Smooth muscle cell (in vitro differentiated cells): ENCODE measurements at regions not wholly inside any gene's neighbourhood (a gene's known extent, or its start where the extent isn't known, plus 50 kb on each side); places are given as distances from the start of the nearest gene placed in this dataset.

Source experiments
- DNase-seq: peaks from one replicate; lab custom pipeline; 2025; ENCODE audit not compliant: unreplicated experiment; lab: John Stamatoyannopoulos, UW
- H2AFZ ChIP-seq: fragments of 200-600 bp; sonication (generic); 2 replicates; pipeline ENCODE4 v1.6.0; 2016; ENCODE audit warnings: antibody characterized with exemption, low read depth, mild to moderate bottlenecking
- H3F3A ChIP-seq: fragments of 200-600 bp; sonication (generic); 2 replicates; pipeline ENCODE4 v1.6.0; 2017; ENCODE audit warnings: antibody characterized with exemption, low read depth
- H3K27ac ChIP-seq: fragments of 200-600 bp; sonication (generic); 2 replicates; pipeline ENCODE4 v1.5.1; 2016; ENCODE audit warnings: low read depth, mild to moderate bottlenecking
- H3K27me3 ChIP-seq: fragments of 200-600 bp; sonication (generic); 2 replicates; pipeline ENCODE4 v1.6.1; 2016; ENCODE audit warnings: low read depth, mild to moderate bottlenecking
- H3K36me3 ChIP-seq: fragments of 200-600 bp; sonication (generic); 2 replicates; pipeline ENCODE4 v1.5.1; 2016; ENCODE audit warnings: low read depth
- H3K4me1 ChIP-seq: fragments of 200-600 bp; sonication (generic); 2 replicates; pipeline ENCODE4 v1.5.1; 2016; ENCODE audit warnings: low read depth
- H3K4me2 ChIP-seq: fragments of 200-600 bp; sonication (generic); 2 replicates; pipeline ENCODE4 v1.6.0; 2016; ENCODE audit warnings: mild to moderate bottlenecking
- H3K4me3 ChIP-seq: fragments of 200-600 bp; sonication (generic); 2 replicates; pipeline ENCODE4 v1.5.1; 2016; ENCODE audit warnings: mild to moderate bottlenecking
- H3K79me2 ChIP-seq: fragments of 200-600 bp; sonication (generic); 2 replicates; pipeline ENCODE4 v1.6.0; 2016; ENCODE audit warnings: low read depth, mild to moderate bottlenecking
- H3K9ac ChIP-seq: fragments of 200-600 bp; sonication (generic); 2 replicates; pipeline ENCODE4 v1.6.0; 2016; ENCODE audit warnings: low read depth
- H3K9me3 ChIP-seq: fragments of 200-600 bp; sonication (generic); replicated peaks from 2 replicates; pipeline ENCODE4 v1.5.1; 2016; ENCODE audit warnings: low read depth
- H4K20me1 ChIP-seq: fragments of 200-600 bp; sonication (generic); 2 replicates; pipeline ENCODE4 v1.6.0; 2016; ENCODE audit warnings: low read depth
- whole genome bisulfite sequencing: methylation state at CpG from one replicate; pipeline ENCODE4 v1.1.7; 2016; ENCODE audit warnings: low lambda C conversion rate; 5-methylcytosine and 5-hydroxymethylcytosine counted together
- TF ChIP-seq, protein P1 (sequence below): fragments of 200-600 bp; sonication (generic); IDR thresholded peaks from 2 replicates; pipeline ENCODE4 v1.5.1; 2017; ENCODE audit warnings: borderline replicate concordance, mild to moderate bottlenecking, antibody characterized with exemption; ENCODE audit not compliant: insufficient read depth, poor library complexity, severe bottlenecking

- Histone ChIP-seq H3K4me3 (no peak overlapping the region), H3K9me3 (no peaks in the 10 kb centered on the region), H3K36me3 (no peaks in the 10 kb centered on the region), H4K20me1 (no peaks in the 10 kb centered on the region), H2AFZ (no peak overlapping the region), H3K27ac (no peak overlapping the region), H3K4me1 (no peaks in the 10 kb centered on the region), H3K79me2 (no peaks in the 10 kb centered on the region), H3K9ac (no peak overlapping the region), H3K27me3 (no peaks in the 10 kb centered on the region), H3K4me2 (no peak overlapping the region), H3F3A (no peaks in the 10 kb centered on the region)
- no peak for DNase-seq
- TF ChIP-seq, protein P1, sequence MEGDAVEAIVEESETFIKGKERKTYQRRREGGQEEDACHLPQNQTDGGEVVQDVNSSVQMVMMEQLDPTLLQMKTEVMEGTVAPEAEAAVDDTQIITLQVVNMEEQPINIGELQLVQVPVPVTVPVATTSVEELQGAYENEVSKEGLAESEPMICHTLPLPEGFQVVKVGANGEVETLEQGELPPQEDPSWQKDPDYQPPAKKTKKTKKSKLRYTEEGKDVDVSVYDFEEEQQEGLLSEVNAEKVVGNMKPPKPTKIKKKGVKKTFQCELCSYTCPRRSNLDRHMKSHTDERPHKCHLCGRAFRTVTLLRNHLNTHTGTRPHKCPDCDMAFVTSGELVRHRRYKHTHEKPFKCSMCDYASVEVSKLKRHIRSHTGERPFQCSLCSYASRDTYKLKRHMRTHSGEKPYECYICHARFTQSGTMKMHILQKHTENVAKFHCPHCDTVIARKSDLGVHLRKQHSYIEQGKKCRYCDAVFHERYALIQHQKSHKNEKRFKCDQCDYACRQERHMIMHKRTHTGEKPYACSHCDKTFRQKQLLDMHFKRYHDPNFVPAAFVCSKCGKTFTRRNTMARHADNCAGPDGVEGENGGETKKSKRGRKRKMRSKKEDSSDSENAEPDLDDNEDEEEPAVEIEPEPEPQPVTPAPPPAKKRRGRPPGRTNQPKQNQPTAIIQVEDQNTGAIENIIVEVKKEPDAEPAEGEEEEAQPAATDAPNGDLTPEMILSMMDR = no peak
- WGBS = 71% methylated on average over 2 of the region's 2 CpGs
Measured at GRCh38 chr1:71345491-71345890, 264.7 kb upstream of the ZRANB2 start.

DNA sequence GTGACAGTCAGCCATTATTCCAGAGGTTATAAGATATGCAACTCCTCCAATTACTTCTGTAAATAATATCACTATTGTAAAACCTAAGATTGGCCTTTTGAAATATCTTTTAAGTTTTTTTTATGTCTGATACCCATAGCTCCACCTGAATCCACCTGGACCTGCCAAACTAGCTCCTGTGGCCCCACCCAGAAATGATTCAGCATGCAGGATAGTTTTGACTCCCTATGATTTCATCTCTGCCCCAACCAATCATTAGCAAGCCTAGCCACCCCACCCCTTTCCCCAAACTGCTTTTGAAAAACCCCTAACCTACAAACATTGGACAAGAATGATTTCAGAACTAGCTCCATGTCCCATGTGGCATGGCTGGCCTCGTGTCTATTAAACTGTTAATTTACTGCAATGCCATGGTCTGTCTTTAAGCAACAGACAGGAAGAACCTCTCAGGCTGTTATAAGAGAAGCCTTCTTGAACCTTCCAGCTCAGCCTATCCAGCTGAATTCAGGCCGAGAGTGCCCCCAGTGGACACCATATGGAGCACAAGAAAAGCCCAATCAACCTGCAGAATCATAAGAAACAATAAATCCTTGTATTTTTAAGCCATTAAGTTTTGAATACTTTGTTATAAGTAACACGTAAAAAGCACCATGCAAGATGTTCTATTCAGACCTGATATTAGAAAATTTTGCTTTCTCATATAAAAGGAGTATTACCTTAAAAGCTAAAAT lies 263.0 kb upstream of the ZRANB2 start:
- WGBS = 71% methylated on average over 3 of the region's 3 CpGs
- Histone ChIP-seq H3K9me3 (no peaks in the 10 kb centered on the region), H3F3A (no peaks in the 10 kb centered on the region), H3K4me3 (no peak overlapping the region), H3K4me1 (no peaks in the 10 kb centered on the region), H2AFZ (no peak overlapping the region), H3K4me2 (no peak overlapping the region), H3K9ac (no peak overlapping the region), H3K27me3 (no peaks in the 10 kb centered on the region), H3K36me3 (no peaks in the 10 kb centered on the region), H3K27ac (no peak overlapping the region), H3K79me2 (no peaks in the 10 kb centered on the region), H4K20me1 (no peaks in the 10 kb centered on the region)
- TF ChIP-seq, protein P1 = no peak
- DNase-seq = no peak

GRCh38 chr1:71339238-71339637 lies 258.4 kb upstream of the ZRANB2 start:
- no peak overlapping the region for H2AFZ ChIP-seq
- H3K4me1 ChIP-seq = no peaks in the 10 kb centered on the region
- H3F3A ChIP-seq = no peaks in the 10 kb centered on the region
- H3K9ac ChIP-seq = no peak overlapping the region
- H3K4me2 ChIP-seq = no peak overlapping the region
- no peaks in the 10 kb centered on the region for H3K27me3 ChIP-seq
- no peak overlapping the region for H3K4me3 ChIP-seq
- H3K36me3 ChIP-seq = no peaks in the 10 kb centered on the region
- H3K27ac ChIP-seq = no peak overlapping the region
- H3K9me3 ChIP-seq = no peaks in the 10 kb centered on the region
- no peaks in the 10 kb centered on the region for H4K20me1 ChIP-seq
- H3K79me2 ChIP-seq = no peaks in the 10 kb centered on the region
- TF ChIP-seq, protein P1 = no peak
- no peak for DNase-seq

GRCh38 chr1:71330991-71331390 lies 250.2 kb upstream of the ZRANB2 start:
- Histone ChIP-seq H3K9me3 (no peaks in the 10 kb centered on the region), H3K9ac (no peak overlapping the region), H3K27ac (no peak overlapping the region), H3K4me1 (no peaks in the 10 kb centered on the region), H3K79me2 (no peaks in the 10 kb centered on the region), H3K36me3 (no peaks in the 10 kb centered on the region), H3F3A (no peaks in the 10 kb centered on the region), H3K4me3 (no peak overlapping the region), H2AFZ (no peak overlapping the region), H4K20me1 (no peaks in the 10 kb centered on the region), H3K27me3 (no peaks in the 10 kb centered on the region), H3K4me2 (no peak overlapping the region)
- TF ChIP-seq, protein P1 = no peak
- no peak for DNase-seq
